ENCODE measurements at regions not wholly inside any gene's neighbourhood (a gene's known extent, or its start where the extent isn't known, plus 50 kb on each side); places are given as distances from the start of the nearest gene placed in this dataset.

DNA sequence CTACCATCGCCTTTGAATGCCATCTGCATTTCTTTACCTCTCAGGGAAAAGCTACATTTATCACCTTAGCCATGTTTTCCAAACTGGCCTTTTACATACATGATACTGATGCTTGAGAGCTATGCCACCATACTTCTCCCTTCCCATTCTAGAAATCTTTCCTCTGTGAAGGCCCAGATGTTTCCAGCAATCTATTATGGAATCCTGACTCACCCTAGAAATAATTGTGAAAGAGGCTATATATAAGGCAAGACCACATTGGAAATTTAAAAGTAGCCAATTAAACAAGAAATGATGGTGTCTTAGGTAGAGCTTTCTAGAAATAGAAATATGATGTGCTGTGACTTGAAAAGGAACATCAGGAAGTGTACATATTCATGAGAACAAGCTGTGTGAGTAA, 389.7 kb downstream of the INHBA start:
- Histone ChIP-seq H2BK15ac (ENCODE audit: low read length) (no peak overlapping the region), H3K56ac (replicated peaks; ENCODE audit: insufficient read length, low read depth, low read length) (no peak overlapping the region), H2BK12ac (ENCODE audit: low read depth, low read length) (no peak overlapping the region), H3K79me2 (ENCODE audit: control insufficient read depth in 1 of 2, insufficient read depth in 2 of 2, low read length in 2 of 2) (no peaks in the 10 kb centered on the region), H3K36me3 (ENCODE audit: control insufficient read depth in 2 of 4, insufficient read depth in 4 of 4, low read length in 3 of 4) (no peaks in the 10 kb centered on the region), H2AFZ (ENCODE audit: low read length) (no peak overlapping the region), H4K8ac (ENCODE audit: extremely low read depth, insufficient read depth, low read length) (no peak overlapping the region), H4K91ac (replicated peaks; ENCODE audit: insufficient read length, low read length) (no peak overlapping the region), H2AK5ac (ENCODE audit: low read depth, low read length) (no peak overlapping the region), H3K9ac (replicated peaks in 1 of 4; ENCODE audit: extremely low read depth in 1 of 4, low read depth in 3 of 4, low read length in 3 of 4) (no peak overlapping the region), H3K14ac (ENCODE audit: insufficient read length) (no peak overlapping the region), H3K18ac (ENCODE audit: extremely low read depth, low read length) (no peak overlapping the region), H3K27me3 (replicated peaks in 1 of 4; ENCODE audit: control insufficient read depth in 3 of 4, extremely low read depth in 1 of 4, insufficient read depth in 3 of 4, low read length in 3 of 4) (no peaks in the 10 kb centered on the region), H3K4ac (replicated peaks; ENCODE audit: insufficient read length, low read depth, low read length) (no peak overlapping the region), H3K4me3 (ENCODE audit: extremely low read depth in 1 of 4, insufficient read depth in 2 of 4, low read depth in 3 of 4, low read length in 4 of 4) (no peak overlapping the region), H3K27ac (ENCODE audit: low read depth, low read length) (no peak overlapping the region), H2BK20ac (ENCODE audit: low read length) (no peak overlapping the region), H3K23ac (ENCODE audit: insufficient read length) (no peak overlapping the region), H2BK120ac (replicated peaks; ENCODE audit: low read depth, low read length) (no peak overlapping the region), H3K23me2 (ENCODE audit: low read depth, low read length) (no peaks in the 10 kb centered on the region), H3K79me1 (ENCODE audit: low read depth, low read length) (no peaks in the 10 kb centered on the region), H3K4me1 (replicated peaks in 1 of 4; ENCODE audit: control insufficient read depth in 3 of 4, insufficient read depth in 4 of 4, low read length in 3 of 4) (peaks cover 0 to 5% (median 4%) of the 10 kb centered on the region in 4 experiments; a peak in 3 of 7 replicates), H3K9me3 (ENCODE audit: insufficient read depth in 2 of 2, low read depth in 1 of 2, low read length in 1 of 2) (no peaks in the 10 kb centered on the region), H3K4me2 (ENCODE audit: insufficient read depth in 1 of 2, low read depth in 2 of 2, low read length in 2 of 2) (no peak overlapping the region), H2BK5ac (ENCODE audit: low read depth, low read length) (no peak overlapping the region), H4K5ac (ENCODE audit: insufficient read length, low read depth, low read length) (no peak overlapping the region), H4K20me1 (replicated peaks in 1 of 2; ENCODE audit: control insufficient read depth in 1 of 2, insufficient read depth in 2 of 2, low read length in 2 of 2) (no peaks in the 10 kb centered on the region)
- FAIRE-seq (no peak), DNase-seq (ENCODE audit: low read depth in 1 of 2, low spot score in 2 of 2) (no peak)
- POLR2A ChIA-PET (ENCODE audit: partially characterized antibody): no interaction called here
- TF ChIP-seq SAP30 (IDR thresholded peaks at IDR 0.05; ENCODE audit: insufficient read depth, insufficient replicate concordance, low read length) (no peak), EP300 (IDR thresholded peaks at IDR 0.05; ENCODE audit: borderline replicate concordance in 1 of 2, low read depth in 2 of 2, low read length in 2 of 2) (no peak), HDAC2 (IDR thresholded peaks at IDR 0.05; ENCODE audit: borderline replicate concordance in 1 of 2, low read depth in 2 of 2, low read length in 2 of 2) (no peak)
- TF ChIP-seq, protein P1, sequence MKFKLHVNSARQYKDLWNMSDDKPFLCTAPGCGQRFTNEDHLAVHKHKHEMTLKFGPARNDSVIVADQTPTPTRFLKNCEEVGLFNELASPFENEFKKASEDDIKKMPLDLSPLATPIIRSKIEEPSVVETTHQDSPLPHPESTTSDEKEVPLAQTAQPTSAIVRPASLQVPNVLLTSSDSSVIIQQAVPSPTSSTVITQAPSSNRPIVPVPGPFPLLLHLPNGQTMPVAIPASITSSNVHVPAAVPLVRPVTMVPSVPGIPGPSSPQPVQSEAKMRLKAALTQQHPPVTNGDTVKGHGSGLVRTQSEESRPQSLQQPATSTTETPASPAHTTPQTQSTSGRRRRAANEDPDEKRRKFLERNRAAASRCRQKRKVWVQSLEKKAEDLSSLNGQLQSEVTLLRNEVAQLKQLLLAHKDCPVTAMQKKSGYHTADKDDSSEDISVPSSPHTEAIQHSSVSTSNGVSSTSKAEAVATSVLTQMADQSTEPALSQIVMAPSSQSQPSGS (IDR thresholded peaks at IDR 0.05; ENCODE audit: low read length): no peak
- WGBS, 2 experiments (ENCODE audit: extremely low coverage in 1 of 2, insufficient coverage in 1 of 2, insufficient read length in 1 of 2, insufficient replicate concordance in 2 of 2, low coverage in 1 of 2, low lambda C conversion rate in 2 of 2, missing lambda C conversion rate in 1 of 2): 64% methylated on average over 1 of the region's 1 CpG; no CpG with 5 or more reads in 1 of the 2 experiments
- CTCF ChIA-PET (ENCODE audit: partially characterized antibody): interaction anchor here (1.3 to 1.9 kb wide), 3 partner anchors 63 to 392 kb away, joined by 3 to 7 read pairs (median 5); no protein-coding TSS in a partner anchor
